ENCODE measurements at regions not wholly inside any gene's neighbourhood (a gene's known extent, or its start where the extent isn't known, plus 50 kb on each side); places are given as distances from the start of the nearest gene placed in this dataset.
A peak's percentile ranks its signal among the peaks of the same experiment; 100 is the strongest.
"Not testable (repeated sequence)": the region's sequence is repeated elsewhere in the genome, so short reads cannot be mapped to it uniquely, and the experiment has no call there.

DNA sequence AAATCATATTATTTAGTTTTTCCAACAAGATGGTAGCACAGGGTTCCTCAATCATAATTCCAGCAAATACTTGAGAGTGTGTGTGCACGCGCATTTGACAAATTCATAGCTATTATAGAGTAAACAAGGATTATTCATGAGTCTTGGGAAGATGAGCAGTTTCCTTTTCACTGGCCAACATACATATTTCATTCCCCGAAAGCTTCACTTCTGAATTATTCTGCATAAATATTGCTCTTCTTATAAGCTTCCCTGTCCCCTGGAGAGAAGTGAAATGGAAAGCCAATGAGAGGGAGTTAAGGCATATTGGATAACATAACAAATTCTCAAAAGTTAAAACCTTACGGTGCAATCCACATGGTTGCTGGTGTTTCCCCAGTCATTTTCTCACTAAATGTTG, 386.4 kb upstream of the SEMA6A start:
- TF ChIP-seq, protein P1, sequence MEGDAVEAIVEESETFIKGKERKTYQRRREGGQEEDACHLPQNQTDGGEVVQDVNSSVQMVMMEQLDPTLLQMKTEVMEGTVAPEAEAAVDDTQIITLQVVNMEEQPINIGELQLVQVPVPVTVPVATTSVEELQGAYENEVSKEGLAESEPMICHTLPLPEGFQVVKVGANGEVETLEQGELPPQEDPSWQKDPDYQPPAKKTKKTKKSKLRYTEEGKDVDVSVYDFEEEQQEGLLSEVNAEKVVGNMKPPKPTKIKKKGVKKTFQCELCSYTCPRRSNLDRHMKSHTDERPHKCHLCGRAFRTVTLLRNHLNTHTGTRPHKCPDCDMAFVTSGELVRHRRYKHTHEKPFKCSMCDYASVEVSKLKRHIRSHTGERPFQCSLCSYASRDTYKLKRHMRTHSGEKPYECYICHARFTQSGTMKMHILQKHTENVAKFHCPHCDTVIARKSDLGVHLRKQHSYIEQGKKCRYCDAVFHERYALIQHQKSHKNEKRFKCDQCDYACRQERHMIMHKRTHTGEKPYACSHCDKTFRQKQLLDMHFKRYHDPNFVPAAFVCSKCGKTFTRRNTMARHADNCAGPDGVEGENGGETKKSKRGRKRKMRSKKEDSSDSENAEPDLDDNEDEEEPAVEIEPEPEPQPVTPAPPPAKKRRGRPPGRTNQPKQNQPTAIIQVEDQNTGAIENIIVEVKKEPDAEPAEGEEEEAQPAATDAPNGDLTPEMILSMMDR (IDR thresholded peaks at IDR 0.05; ENCODE audit: low read depth, low read length, missing control alignments), result no peak
- no peak for DNase-seq (ENCODE audit: low read depth)

DNA sequence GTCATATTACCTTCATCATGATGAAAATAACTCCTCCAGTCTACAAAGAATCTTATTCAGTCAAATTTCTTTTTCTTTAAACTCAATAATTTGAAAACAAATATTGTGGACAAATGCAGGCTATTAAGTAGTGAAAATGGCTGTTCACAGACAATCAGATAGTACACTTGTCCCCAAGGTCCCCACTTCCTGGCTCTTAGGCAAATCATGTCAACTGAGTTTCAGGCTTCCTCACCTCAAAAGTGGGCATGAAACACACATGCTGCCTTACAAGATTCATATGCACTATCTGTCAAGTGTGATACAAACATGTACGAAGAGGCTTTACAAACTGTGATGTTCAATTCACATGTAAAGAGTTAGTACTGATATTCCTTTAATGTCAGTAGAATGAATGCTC, 385.2 kb upstream of the SEMA6A start:
- no peak for DNase-seq (ENCODE audit: low read depth)
- H3K4me3 ChIP-seq (ENCODE audit: low read depth, low read length), result no peak overlapping the region
- TF ChIP-seq, protein P1 (IDR thresholded peaks at IDR 0.05; ENCODE audit: low read depth, low read length, missing control alignments), result no peak

More for the DNA sequence above, 386.4 kb upstream of the SEMA6A start:
- no peak overlapping the region for H3K4me3 ChIP-seq (ENCODE audit: low read depth, low read length)

DNA sequence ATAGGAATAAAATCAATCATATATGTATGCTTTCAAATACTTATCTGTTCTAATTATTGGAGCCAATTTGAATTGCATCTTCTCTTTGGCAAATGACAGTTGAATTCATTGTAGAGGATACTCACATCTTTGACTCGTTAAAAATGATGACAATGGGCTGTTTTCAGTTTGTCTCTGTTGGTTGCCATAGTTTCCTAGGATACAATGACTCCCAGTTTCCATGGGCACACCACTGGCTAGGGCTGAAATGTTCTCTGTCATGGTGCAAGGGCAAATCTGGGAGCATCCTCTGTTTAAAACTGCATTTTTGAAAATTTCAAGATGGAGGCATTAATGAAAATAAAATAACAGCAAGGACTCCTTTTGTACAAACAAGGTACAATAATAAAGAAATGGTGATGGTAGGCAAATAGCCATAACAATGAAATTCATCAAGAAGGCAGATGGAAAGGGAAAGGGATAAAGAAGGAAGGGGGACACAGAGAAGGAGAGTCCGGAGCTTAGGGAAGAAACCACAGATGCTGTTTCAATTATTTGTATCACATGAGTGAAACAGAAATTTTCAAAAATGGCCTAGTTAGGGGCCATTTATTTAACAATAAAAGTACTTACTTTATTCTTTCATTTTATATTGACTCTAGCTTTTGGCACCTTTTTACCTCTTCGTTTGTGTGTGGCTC, 378.8 kb upstream of the SEMA6A start:
- no peak overlapping the region for H3K4me3 ChIP-seq (ENCODE audit: low read depth, low read length)
- no peak for DNase-seq (ENCODE audit: low read depth)
- TF ChIP-seq, protein P1 (IDR thresholded peaks at IDR 0.05; ENCODE audit: low read depth, low read length, missing control alignments), result no peak

DNA sequence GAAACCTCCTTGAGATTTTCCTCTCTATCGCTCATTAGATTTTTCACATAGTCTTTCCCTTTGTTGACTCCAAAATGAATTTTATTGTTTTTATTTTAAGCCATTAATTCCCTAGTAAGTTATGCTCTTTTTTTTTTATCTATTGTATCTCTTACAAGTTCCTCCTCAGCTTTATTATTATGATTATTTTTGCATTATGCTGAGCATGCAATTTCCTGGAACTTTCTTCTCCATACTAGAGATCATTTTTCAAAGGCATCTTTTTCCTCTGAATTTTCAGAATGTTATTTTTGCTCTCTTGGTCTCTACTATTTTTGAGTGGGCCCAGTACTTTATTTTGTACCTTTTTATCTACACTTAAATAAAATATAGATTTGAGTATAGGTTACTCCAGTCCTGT, 376.6 kb upstream of the SEMA6A start:
- H3K4me3 ChIP-seq (ENCODE audit: low read depth, low read length), result no peak overlapping the region
- TF ChIP-seq, protein P1 (IDR thresholded peaks at IDR 0.05; ENCODE audit: low read depth, low read length, missing control alignments), result no peak
- DNase-seq (ENCODE audit: low read depth), result no peak

DNA sequence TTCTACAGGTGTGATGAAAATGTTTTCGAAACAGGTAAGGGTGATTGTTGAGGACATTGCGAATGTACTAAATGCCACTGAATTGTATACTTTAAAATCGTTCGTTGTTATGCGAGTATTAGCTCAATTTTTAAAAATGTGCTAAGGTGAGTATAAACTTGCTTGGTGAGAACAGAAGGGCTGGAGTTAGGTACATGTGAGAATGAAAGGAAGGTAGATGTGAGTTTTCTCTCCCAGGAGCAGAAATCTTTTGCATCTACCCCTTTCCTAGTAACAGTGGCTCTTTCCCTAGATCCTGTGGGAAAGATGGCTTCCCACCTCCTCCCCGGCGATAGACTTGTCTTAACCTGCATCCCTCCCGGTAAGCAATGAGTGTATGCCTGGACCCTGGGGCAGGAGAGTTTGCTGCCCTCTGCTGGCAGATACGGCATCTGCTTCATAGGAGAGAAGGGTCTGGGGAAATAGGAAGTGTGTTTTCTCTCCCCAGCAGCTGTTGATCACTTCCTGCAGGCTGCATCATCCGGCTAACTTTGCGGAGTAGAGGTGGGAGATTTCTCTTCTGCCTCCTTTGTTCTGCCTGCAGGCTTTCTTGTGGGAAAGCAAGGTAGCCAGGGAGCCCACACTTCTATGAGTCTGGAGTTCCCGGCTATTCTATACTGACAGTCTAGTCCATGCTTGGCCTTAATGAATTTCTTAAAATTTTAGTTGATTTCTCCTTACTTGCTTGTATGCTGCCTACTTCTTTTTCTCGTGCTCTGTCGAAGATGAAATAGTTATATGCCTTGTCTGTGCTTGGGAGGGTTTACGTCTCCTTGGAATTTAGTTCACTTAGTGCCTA, 373.3 kb upstream of the SEMA6A start:
- TF ChIP-seq, protein P1 (IDR thresholded peaks at IDR 0.05; ENCODE audit: low read depth, low read length, missing control alignments), result peak; percentile 89
- peak; percentile 57 for DNase-seq (ENCODE audit: low read depth)
- H3K4me3 ChIP-seq (ENCODE audit: low read depth, low read length), result no peak overlapping the region

DNA sequence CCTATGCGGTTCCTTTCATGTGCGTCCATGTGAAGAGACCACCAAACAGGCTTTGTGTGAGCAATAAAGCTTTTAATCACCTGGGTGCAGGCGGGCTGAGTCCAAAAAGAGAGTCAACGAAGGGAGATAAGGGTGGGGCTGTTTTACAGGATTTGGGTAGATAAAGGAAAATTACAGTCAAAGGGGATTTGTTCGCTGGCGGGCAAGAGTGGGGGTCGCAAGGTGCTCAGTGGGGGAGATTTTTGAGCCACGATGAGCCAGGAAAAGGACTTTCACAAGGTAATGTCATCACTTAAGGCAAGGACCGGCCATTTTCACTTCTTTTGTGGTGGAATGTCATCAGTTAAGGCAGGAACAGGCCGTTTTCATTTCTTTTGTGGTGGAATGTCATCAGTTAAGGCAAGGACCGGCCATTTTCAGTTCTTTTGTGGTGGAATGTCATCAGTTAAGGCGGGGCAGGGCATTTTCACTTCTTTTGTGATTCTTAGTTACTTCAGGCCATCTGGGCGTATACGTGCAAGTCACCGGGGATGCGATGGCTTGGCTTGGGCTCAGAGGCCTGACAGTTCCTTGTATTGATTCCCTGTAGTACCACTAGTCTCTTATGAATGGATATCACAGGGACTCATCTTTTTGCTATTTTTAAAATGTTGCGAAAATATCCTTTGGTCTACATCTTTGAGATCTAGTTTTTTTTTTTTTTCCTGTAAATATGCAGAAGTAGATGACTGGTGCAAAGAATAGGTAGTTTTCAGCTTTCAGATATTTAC, 371.2 kb upstream of the SEMA6A start:
- not testable (repeated sequence) for H3K4me3 ChIP-seq (ENCODE audit: low read depth, low read length); DNase-seq (ENCODE audit: low read depth)

DNA sequence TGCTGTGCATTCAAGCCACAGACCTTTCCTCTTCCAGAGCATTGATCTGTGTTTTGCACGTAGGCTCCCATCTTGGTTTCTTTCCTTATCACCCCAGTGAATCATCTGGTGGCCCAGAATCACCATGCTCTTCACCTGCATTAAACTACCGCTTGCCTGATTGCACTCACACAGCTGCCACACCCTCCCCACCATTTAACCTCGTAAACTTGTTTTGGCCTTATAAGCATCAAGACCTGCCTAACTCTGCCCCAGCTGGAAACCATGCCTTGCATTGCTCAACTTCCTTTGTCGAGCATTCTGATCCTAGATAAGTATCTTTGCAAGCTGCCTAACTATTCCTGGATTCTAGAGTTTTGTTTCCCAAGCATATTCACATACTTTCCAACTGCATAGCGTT, 369.6 kb upstream of the SEMA6A start:
- H3K4me3 ChIP-seq (ENCODE audit: low read depth, low read length), result no peak overlapping the region
- no peak for DNase-seq (ENCODE audit: low read depth)
- TF ChIP-seq, protein P1 (IDR thresholded peaks at IDR 0.05; ENCODE audit: low read depth, low read length, missing control alignments), result no peak
